ENCODE measurements at regions not wholly inside any gene's neighbourhood (a gene's known extent, or its start where the extent isn't known, plus 50 kb on each side); places are given as distances from the start of the nearest gene placed in this dataset.

DNA sequence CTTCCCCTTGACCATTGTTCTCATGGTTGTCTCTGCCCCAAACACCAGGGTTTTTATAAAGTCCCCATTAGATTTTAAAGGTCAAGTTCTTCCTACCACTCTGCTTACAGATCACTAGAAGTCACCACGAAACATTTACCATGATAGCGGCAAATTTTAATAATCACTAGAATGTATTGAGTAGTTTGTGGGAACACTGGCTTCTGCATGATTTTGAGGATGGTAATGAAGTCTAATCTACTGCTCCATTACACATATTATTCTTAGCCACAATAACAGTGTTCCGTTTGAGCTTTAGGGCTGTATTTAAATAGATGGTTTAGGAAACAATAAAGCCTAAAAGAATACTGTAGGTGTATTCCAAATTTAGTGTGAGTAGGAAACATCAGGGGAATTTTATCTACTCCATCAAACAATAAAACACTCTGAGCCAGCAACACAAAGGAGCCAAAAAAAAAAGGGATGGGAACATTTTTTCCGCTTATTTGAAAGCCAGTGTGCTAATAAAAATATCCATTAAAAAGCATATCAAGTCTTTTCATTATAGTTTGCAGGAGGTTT, 49.7 kb downstream of the KLF12 start:
- no peak for DNase-seq (ENCODE audit: low spot score)

DNA sequence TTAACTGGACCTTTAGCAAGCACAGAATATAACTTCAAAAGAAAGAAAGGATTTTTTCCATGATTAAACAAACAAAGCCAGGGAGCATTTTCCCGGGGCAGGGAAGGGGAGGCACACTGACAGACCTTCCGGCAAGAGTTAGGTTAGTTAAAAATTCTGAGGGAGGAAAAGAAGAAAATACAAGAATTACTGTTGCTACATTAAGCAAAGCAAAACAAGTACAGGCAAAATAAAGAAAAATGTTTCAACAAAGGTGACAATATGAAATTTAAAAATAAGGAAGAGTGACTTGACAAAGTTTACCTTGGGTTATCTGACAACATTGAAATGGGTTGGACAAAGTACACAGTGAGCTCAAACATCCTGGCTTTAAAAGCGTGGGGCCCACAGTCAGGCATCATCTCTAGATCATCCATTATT, 51.5 kb downstream of the KLF12 start:
- no peak for DNase-seq (ENCODE audit: low spot score)

DNA sequence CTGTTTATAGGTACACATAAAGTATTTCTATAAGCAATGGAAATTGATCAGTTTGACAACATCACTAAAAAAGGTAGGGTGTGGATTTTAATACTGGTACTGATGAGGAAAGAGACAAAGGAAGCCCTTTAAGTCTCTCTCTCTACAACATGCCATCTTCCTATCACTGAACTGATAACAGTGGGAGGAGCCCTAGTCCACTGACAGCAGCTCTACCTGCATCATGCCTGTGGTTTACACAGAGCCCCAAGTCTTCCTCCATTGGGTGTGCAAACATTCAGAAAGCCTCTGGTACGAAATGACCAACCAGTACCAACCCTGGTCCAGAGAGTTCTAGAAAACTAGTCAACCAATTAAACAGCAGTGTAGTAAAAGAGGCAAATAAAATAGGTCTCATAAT, 53.4 kb downstream of the KLF12 start:
- no peak for DNase-seq (ENCODE audit: low spot score)

DNA sequence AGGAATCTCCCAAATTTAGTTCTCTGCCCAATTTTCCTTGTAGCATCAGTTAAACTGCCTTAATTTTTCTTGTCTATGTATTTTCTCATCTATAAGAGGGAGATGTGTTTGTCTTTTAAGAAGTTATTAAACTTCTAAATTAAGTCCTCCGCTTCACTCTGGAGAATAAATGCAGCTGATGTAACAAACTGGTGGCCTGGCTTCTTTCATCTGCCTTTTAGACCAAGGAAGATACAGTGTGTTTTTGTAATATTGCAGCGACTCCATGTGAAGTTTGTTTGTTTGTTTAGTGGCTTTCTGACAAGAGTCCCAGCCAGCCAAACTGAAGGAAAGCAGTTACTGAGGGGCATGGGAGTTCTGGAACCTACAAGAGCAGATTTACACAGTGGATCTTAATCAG, 56.4 kb downstream of the KLF12 start:
- no peak for DNase-seq (ENCODE audit: low spot score)

DNA sequence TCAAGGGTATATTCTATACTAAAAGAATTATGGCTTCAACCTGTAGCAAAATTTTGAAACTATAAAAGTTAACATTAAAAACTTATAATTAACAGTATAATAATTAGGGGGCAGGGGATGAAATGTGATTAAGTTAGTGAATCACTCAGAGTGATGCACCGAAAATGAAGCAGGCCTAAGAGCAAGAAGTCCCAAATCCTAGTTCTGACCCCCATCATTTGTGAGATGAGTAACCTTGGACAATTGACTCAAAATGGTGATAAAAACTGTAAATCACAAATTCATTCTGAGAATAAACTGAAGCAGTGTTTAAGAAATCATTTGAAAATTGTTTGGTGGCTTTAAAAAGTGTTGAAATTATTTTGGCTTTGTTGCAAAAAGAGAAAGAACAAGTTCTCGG, 56.8 kb downstream of the KLF12 start:
- DNase-seq (ENCODE audit: low spot score): no peak

DNA sequence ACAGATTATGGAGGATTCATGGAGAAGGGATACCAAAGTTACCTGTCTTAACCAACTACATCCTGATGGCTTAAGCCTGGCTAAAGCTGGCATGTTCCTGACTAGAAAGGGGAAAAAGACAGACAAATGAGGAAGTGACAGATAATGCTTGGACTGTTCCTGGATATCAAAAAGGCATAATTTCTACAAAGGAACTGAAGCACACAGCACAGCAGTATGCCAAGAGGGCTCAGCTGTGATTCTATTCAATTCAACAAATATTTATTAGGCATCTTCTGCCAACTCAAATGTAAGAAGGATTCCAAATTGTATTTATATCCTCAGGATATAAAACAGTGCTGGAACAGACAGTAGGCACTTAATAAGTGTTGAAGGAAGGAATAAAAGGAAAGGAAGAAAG, 59.5 kb downstream of the KLF12 start:
- DNase-seq (ENCODE audit: low spot score): no peak

DNA sequence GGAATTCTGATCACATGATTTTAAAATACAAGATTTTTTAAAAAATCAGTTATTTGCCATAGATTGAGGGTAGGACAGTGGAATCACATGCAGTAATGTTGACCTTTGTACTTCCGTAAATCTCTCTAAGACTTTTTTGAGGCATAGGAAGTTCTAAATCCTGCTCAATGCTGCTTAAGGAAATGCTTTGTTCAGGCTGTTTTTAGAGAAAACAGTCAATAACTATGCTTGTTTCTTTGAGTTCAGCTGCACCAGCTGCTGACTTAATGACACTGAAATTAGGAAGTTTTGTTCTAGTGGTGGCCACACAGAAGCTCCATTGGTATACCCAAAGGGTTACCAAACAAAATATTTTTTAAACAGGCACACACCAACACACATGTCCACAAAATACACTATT, 60.9 kb downstream of the KLF12 start:
- DNase-seq (ENCODE audit: low spot score): no peak

DNA sequence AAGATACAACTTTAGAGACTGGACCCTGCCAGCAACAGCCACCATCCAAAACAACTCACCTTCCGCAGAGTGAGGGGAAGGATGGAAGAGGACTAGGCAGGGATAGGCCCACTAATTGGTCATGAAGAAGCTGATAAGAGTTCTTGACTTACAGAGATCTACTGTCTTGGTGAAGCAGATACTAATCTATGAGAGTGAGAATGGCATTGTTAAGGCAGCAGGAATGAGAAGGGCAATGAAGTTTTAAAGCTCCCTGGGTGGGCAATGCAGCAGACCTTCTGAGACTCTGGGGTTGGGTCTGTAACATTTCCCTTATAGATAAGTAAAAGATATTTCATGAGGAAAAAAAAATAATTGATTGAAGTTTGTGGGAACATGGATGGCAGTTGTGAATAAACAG, 63.7 kb downstream of the KLF12 start:
- no peak for DNase-seq (ENCODE audit: low spot score)

DNA sequence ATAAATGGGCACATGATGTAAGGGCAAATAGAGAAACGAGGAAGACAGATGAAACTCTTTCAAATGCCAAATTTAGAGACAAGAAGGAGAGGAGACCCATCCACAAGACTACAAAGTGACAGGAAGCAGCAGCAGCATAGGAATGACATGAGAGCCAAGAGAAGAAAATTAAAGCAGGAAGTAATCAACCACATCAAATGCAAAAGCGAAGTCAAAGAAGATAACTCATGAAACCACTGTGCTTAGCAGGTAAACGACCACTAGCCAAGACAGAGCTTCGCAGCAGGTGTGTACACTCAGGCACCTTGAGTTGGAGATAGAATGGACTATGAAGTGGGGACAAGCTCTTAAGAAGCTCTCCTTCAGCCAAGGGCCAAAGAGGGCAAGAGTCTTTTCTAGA, 64.1 kb downstream of the KLF12 start:
- no peak for DNase-seq (ENCODE audit: low spot score)

DNA sequence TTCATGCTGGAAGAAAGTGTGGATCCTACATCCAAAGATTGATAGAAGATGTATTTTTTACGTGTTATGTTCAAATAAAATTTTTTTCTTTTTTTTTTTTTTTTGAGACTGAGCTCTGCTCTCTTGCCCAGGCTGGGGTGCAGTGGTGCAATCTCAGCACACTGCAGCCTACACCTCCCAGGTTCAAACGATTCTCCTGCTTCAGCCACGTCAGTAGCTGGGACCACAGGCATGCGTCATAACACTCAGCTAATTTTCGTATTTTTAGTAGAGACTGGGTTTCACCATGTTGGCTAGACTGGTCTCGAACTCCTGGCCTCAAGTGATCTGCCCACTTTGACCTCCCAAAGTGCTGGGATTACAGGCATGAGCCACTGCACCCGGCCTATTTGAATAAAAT, 65.7 kb downstream of the KLF12 start:
- no peak for DNase-seq (ENCODE audit: low spot score)

DNA sequence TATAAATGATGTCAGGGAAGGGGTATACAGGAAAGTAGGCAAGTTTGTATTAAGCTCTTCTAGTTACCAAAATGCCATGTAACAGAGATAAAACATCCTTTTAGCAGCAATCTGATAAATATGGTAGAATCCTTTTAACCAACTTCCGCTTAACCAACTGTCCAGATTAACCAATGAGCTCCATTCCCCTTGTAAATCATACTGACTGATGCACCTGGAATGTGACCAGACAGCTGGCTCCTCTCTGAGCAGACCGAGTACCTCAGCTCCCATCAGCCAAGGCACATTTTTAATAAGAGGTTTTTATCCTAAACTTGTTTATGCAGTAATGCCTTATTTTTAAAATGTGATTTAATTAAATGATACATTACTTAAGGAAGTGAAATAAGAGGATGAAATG, 66.4 kb downstream of the KLF12 start:
- no peak for DNase-seq (ENCODE audit: low spot score)

DNA sequence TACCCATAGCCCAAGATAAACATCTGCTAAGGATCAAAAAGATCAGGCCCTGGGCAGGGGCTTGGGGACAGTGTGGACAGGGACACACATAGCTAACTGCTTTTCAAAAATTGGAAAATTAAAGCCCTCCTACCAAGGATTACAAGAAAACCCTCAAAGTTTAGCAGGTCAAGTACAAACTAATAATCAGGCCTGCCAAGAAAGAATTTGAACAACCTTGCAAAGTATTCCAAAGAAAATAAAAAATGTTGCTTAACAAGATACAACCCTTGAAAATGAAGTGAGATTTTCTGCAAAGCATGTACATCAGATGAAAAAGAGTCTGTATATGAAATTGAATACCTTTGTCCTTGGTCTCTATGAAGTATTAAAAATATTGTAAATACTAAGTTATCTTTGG, 67.3 kb downstream of the KLF12 start:
- no peak for DNase-seq (ENCODE audit: low spot score)

DNA sequence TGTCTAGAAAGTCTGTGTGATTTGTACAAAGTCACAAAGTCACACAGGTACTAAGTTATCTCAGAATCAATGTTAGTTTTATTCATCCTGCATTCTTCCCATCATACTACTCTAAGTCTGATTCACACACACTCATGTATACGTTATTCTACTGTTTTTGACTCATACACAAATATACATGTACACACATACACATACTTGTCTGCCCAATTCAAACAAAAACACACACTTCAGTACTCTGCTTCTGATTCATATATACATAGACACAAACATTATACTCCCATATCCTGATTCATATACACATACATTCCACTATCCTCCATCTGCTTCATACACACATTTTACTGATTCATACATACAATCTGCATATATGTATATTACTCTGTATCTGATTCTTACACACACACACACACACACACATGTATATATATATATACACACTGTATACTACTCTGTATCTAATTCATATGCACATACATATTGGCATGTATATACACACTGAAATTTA, 69.3 kb downstream of the KLF12 start:
- DNase-seq (ENCODE audit: low spot score): no peak

DNA sequence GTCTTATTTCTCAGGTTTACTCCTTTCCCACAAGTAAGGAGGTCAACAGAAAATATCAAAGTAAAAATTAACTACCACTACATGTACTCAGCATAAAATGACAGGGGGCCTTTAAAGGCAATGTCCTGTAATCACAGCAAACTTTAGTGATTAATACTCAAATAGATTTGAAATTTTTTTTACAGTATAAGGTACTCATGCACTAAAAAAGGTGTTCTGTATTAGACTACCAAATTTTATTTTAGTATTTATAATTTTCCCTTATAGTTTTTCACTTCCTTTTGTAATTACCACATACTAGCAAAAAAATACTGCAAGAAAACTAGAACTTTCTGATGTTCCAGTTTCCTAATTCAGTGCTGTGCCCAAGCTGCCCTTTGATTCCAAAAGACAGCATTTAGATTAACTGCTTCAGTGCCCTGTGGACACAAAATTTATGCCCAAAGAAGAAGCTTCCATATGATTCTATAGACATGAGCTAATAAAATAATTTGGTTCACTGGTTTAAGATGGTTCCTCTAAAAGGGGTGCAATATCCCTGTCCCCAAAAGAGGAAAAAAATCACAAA, 70.6 kb downstream of the KLF12 start:
- no peak for DNase-seq (ENCODE audit: low spot score)

DNA sequence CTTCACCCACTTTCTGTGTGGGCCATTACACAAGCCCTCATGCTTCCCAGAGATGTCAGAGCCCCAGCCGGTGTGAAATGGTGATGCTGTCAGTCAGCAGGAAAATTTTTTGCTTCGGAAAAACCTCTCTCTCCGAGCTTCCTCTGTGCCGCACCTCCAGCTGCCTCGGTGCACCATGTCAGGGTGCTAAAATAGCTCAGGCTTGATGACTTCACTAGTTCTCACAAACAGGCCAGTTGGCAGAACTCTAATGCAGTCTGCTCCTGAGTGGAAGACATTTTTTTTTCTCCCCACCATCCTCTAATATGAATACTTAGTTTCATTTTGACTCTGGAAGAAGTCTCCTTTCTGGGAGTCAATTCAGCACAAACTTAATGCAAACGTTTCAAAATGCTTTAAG, 71.3 kb downstream of the KLF12 start:
- no peak for DNase-seq (ENCODE audit: low spot score)

DNA sequence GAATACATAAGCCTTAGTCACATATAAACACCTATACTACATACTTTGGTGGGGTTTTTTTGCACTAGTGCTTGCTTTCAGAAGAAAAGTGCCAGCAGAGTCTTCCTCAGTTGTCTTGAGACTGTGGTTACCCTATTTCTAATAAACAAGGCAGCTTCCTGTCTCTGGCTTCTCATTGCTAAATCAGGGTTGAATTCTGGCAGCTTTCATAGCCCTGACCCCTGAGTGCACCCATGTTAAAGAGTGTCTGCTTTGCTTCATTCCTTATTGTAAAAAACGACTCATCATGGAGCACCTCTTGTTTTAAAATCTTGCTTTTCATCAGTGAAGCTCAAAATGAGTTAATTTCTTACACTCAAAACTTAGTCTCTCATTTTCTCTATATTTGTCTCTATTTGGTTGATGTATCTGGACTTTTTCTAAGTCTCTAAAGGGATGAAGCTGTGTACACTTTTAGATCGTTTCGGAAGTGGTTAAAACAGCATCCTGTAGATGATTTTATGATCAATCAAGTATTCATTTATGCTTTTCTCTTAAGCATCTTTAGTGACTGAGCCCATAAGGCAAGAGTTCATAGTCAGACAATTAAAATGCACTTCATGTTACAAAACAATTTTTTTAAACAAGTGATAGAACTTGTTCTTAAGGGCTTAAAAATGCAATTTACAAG, 72.1 kb downstream of the KLF12 start:
- no peak for DNase-seq (ENCODE audit: low spot score)

DNA sequence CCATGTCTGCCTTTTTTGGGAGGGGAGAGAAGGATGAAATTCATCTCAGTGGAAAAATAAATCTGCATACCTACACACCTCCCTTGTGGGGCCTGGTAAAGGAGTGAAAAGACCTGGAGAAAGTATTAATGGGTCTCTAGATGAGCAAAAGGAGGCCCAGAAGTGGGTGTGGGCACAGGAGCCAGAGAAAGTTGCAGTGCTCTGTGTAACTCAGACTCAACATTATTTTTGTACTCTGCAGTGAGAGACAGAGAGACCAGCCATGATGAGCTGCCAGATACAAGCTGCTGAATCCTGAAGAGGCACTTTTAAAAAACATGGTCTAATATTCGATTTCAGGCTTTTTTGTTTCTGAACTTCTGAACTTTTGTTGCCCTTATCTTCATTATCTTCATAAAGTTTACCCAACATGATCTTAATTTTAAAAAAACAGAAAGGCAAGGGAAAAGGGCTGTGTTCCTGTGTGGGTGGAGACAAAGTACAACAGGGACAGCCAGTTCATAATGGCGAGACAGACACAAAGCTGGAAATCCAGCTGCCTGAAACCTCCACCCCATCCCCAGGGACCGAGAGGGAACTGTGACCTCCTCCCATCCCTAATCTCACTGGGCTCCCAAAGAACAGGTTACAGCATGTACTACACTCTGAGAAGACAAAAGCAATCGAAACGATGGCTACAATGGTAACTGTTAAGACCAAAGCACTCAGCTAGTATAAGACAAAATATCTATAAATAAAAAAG, 77.2 kb downstream of the KLF12 start:
- DNase-seq (ENCODE audit: low spot score): peak; percentile 22

DNA sequence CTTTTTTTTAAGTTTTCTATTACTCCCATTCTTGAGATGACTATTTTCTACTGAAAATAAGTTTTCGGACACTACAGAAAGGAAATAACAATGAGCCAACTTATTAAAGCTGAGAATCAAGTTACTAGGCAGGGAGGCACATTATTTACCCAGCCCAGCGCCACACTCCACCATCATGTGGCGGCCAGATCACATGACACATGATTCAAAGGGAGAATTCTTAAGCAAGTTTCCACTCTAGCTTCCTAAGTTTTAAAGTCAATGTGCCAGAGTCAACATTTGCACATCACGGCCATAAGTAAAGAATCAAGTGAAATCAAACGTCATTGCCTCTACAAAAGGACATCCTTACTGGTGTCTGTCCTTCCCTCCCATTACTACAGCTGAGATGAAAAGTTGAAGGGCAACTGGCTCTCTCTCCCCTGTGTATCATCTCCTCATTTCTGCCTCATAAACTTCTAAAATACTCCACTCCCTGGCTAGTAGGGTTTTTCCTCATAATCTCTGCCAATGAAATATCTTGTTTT, 81.7 kb downstream of the KLF12 start:
- DNase-seq (ENCODE audit: low spot score): no peak

DNA sequence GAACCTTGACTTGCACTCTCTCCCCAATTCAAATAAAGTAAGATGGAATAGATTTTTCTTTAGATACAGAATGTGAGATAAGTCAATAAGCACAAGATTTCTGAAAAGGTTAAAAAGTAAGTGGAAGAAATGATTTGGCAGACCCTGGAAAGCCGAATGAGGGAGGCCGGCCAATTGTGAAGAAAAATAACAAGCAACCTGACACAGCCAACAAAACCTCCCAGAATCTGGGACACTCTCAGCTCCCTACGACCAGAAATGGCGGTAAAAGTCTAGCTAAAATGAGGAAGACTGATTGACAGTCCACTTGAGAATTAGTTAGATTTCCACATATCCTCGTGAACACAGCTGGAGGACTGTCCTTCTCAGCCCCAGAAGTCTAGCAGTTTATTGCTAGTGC, 85.4 kb downstream of the KLF12 start:
- DNase-seq (ENCODE audit: low spot score): no peak

DNA sequence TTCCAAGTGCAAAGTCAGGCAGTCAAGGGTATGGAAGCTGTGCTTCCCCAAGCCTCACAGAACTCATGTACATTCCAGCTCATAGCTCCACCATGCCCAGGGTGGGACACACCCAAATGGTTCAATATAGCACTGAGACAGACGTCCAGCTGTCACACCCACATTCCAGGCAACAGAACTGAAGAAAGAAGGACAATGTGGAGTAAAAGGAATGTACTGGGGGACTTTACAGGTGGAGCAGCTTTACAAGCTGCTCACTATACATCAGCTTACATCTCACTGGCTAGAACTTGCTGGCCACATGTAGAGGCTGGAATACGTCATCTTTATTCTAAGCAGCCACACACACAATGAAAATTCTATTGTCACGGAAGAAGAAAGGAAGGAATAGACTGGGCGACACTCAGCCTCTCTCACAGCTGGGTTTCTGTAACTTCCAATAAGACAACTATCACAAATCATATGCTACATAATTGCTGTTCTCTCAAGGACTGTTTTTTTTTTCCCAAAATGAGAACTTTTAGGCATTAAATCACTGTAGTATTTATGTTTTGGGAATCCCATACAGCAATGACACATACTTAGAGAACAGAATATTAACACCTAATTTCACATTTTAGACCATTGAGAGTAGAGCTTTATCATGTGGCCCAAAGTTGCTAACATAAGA, 86.1 kb downstream of the KLF12 start:
- DNase-seq (ENCODE audit: low spot score): no peak

DNA sequence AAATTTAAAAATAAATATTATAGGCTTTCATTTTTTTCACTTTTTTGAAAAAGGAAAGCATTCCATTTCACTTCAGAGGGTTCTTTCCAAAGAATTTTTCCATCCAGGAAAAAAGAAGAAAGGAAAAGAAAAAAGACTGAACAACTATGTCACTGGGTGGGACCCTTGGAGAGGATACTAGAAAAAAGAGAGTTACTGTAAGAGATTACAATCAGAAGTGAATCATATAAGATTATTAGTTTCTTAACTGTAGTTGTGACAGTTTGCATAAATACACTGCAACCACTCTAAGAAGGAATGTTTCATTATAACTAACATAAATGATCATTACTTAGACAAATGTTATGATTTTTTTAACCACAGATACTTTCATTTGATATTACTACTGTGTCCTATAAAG, 87.8 kb downstream of the KLF12 start:
- no peak for DNase-seq (ENCODE audit: low spot score)

DNA sequence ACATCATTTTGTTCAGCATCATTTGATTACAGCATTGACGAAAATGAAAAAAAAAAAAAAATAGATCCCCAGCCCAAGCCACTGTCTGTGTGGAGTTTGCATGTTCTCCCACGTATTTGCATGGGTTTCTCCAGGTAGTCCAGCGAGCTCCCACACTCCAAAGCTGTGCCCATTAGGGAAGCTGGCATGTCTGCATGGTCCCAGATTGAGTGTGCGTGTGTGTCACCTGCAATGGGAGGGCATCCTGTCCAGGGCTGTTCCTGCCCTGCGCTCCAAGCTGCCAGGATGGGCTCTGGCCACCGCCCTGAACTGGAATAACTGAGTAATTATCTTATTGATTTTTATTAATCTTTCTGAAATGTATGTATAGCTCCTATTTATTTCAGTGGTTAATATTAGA, 88.6 kb downstream of the KLF12 start:
- no peak for DNase-seq (ENCODE audit: low spot score)
